CD14-positive monocyte (primary cell): ENCODE measurements at regions not wholly inside any gene's neighbourhood (a gene's known extent, or its start where the extent isn't known, plus 50 kb on each side); places are given as distances from the start of the nearest gene placed in this dataset.
A peak's percentile ranks its signal among the peaks of the same experiment; 100 is the strongest.

Experiments used
- DNase-seq, 3 donors: peaks; one replicate each; pipeline ENCODE4 v3.0.0-alpha.2; 2011 to 2022
- H2AFZ ChIP-seq: 2 replicates; pipeline ENCODE4 v1.6.0; 2012; ENCODE audit warnings: mild to moderate bottlenecking, low read depth, low read length, inconsistent platforms; ENCODE audit not compliant: insufficient read depth, poor library complexity, severe bottlenecking
- H3K27ac ChIP-seq, 2 donors: 1 replicate in 1 of 2; 2 replicates in 1 of 2; pipeline ENCODE4 v1.5.1; 2012 to 2013; ENCODE audit warnings: low read length in 2 of 2, control low read depth in 1 of 2, inconsistent platforms in 1 of 2, low read depth in 1 of 2, mild to moderate bottlenecking in 1 of 2
- H3K27me3 ChIP-seq, 2 donors: one replicate each; pipeline versions ENCODE4 v1.6.0 to v1.6.1; 2011 to 2013; ENCODE audit warnings: low read length in 2 of 2; ENCODE audit not compliant: control insufficient read depth in 2 of 2, insufficient read depth in 2 of 2
- H3K36me3 ChIP-seq, 2 donors: replicated peaks in 1 of 2; 1 replicate in 1 of 2; 2 replicates in 1 of 2; pipeline versions ENCODE4 v1.5.1 to v1.6.1; 2012 to 2013; ENCODE audit warnings: low read length in 2 of 2, control low read depth in 1 of 2, inconsistent platforms in 1 of 2, mild to moderate bottlenecking in 1 of 2; ENCODE audit not compliant: insufficient read depth in 2 of 2, control insufficient read depth in 1 of 2
- H3K4me1 ChIP-seq, 2 donors: 1 replicate in 1 of 2; 2 replicates in 1 of 2; pipeline versions ENCODE4 v1.5.1 to v1.6.1; 2012 to 2013; ENCODE audit warnings: low read length in 2 of 2, control low read depth in 1 of 2, inconsistent platforms in 1 of 2, mild to moderate bottlenecking in 1 of 2, moderate library complexity in 1 of 2; ENCODE audit not compliant: insufficient read depth in 2 of 2, control insufficient read depth in 1 of 2
- H3K4me2 ChIP-seq: replicated peaks from 2 replicates; pipeline ENCODE3; 2012; ENCODE audit warnings: low read length, moderate library complexity, mild to moderate bottlenecking; ENCODE audit not compliant: poor library complexity, severe bottlenecking; ENCODE audit errors: extremely low read depth
- H3K4me3 ChIP-seq, 3 experiments: fragments of 200-600 bp in 1 of 3; sonication (generic) in 1 of 3; replicated peaks in 1 of 3; 1 replicate in 2 of 3; 2 replicates in 1 of 3; pipeline ENCODE4 v1.5.1; 2011 to 2013; ENCODE audit warnings: low read length in 3 of 3, mild to moderate bottlenecking in 3 of 3, control low read depth in 2 of 3, low read depth in 2 of 3, inconsistent platforms in 1 of 3, moderate library complexity in 1 of 3
- H3K79me2 ChIP-seq: 2 replicates; pipeline ENCODE4 v1.6.0; 2012; ENCODE audit warnings: mild to moderate bottlenecking, control low read depth, inconsistent platforms, low read length, moderate library complexity; ENCODE audit not compliant: insufficient read depth
- H3K9ac ChIP-seq: 2 replicates; pipeline ENCODE4 v1.6.0; 2017; ENCODE audit warnings: low read length, mild to moderate bottlenecking; ENCODE audit not compliant: insufficient read depth, poor library complexity, severe bottlenecking
- H3K9me3 ChIP-seq, 2 donors: replicated peaks in 1 of 2; 1 replicate in 1 of 2; 2 replicates in 1 of 2; pipeline versions ENCODE4 v1.5.1 to v1.6.1; 2012 to 2013; ENCODE audit warnings: low read length in 2 of 2, control low read depth in 1 of 2; ENCODE audit not compliant: control insufficient read depth in 1 of 2, insufficient read depth in 1 of 2
- H4K20me1 ChIP-seq: 2 replicates; pipeline ENCODE4 v1.6.0; 2012; ENCODE audit warnings: mild to moderate bottlenecking, low read length, control low read depth, moderate library complexity; ENCODE audit not compliant: insufficient read depth
- H3K27ac Mint-ChIP-seq, 7 donors: one replicate each; pipeline ENCODE4 v1.8.0; 2020; ENCODE audit warnings: mild to moderate bottlenecking in 7 of 7, mixed read lengths in 7 of 7, moderate library complexity in 6 of 7, inconsistent platforms in 2 of 7
- H3K27me3 Mint-ChIP-seq, 3 donors: one replicate each; pipeline ENCODE4 v1.8.0; 2021 to 2022; ENCODE audit warnings: low read depth in 3 of 3, mild to moderate bottlenecking in 3 of 3, mixed read lengths in 3 of 3, moderate library complexity in 3 of 3, inconsistent platforms in 1 of 3
- H3K36me3 Mint-ChIP-seq, 2 donors: one replicate each; pipeline ENCODE4 v1.8.0; 2020; ENCODE audit warnings: mixed read lengths in 2 of 2, inconsistent platforms in 1 of 2, mild to moderate bottlenecking in 1 of 2
- H3K4me1 Mint-ChIP-seq: one replicate; pipeline ENCODE4 v1.8.0; 2020; ENCODE audit warnings: mild to moderate bottlenecking, mixed read lengths
- H3K4me3 Mint-ChIP-seq, 2 donors: one replicate each; pipeline ENCODE4 v1.8.0; 2020; ENCODE audit warnings: mild to moderate bottlenecking in 2 of 2, mixed read lengths in 2 of 2, moderate library complexity in 1 of 2
- H3K9me3 Mint-ChIP-seq, 7 donors: one replicate each; pipeline ENCODE4 v1.8.0; 2020 to 2022; ENCODE audit warnings: mixed read lengths in 7 of 7, mild to moderate bottlenecking in 6 of 7, moderate library complexity in 6 of 7, inconsistent platforms in 2 of 7
- WGBS: methylation state at CpG from one replicate; pipeline ENCODE4 v1.1.5; 2013; ENCODE audit warnings: missing lambda C conversion rate; ENCODE audit not compliant: insufficient coverage; 5-methylcytosine and 5-hydroxymethylcytosine counted together
- intact Hi-C, 2 donors: fragments of 100-400 bp; cut with micrococcal nuclease; formaldehyde crosslinking; loops; one replicate each; pipeline versions ENCODE4 v1.15.0 to v1.15.1; 2023
- TF ChIP-seq, protein P1 (sequence below): fragments of 200-600 bp; IDR thresholded peaks from one replicate; pipeline ENCODE4 v1.8.0; 2022; ENCODE audit warnings: antibody characterized with exemption, mild to moderate bottlenecking

DNA sequence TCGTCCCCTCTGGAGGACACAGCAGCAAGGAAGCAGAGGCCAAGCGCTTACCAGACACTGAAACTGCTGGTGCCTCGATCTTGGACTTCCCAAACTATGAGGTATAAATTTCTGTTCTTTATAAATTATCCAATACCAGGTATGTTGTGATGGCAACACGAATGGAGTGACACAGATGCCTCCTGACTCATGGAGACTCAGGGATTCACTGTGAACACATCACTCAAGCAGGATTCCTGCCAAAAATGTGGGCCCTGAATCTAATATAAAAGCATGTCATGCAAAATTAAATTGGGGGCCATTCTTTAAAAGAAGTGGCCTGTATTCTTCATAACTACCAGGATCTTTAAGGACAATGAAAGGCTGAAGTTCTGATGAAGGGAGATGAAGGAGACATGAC lies 52.5 kb upstream of the SLC22A23 start:
- 86% methylated on average over 1 of the region's 4 CpGs for WGBS
- H3K27ac Mint-ChIP-seq: no peak overlapping the region

DNA sequence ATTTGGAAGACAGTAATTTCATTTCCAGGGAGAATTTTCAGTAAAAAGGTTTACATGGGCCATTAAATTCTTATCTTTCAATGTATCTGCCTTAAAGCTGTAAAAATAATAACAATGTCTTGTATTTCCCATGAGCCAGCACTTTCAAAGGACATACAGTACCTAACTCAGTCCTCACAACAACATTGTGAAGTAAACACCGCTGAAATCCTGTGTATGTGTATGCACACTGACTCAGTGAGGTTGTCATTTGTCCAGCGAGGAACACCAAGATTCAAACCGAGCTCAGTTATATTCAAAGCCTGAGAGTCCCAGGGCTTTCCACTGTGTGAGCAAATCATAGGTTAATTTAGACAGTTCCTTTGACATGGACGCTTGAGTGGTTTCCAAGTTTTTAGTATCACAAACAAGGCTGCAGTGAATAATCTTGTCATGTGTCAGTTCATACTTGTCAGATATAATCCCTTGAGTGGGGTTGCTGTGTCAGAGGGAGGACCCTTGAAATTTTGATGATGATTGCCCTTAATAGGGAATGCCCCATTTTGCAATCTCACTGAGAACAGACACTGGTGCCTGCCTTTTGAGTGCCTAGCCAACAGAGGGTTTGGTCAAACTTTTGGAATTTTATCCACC lies 50.0 kb upstream of the SLC22A23 start:
- Histone ChIP-seq H4K20me1 (no peaks in the 10 kb centered on the region), H3K27me3 (no peaks in the 10 kb centered on the region), H3K9me3 (no peaks in the 10 kb centered on the region), H3K4me2 (no peak overlapping the region), H3K4me3 (no peak overlapping the region), H3K4me1 (no peaks in the 10 kb centered on the region), H2AFZ (no peak overlapping the region), H3K9ac (no peak overlapping the region), H3K27ac (no peak overlapping the region), H3K79me2 (no peaks in the 10 kb centered on the region), H3K36me3 (no peaks in the 10 kb centered on the region)
- Mint-ChIP-seq H3K4me1 (peaks cover 10% of the 10 kb centered on the region), H3K36me3 (no peaks in the 10 kb centered on the region), H3K9me3 (peaks cover 0 to 6% (median 2%) of the 10 kb centered on the region in 7 donors), H3K27ac (peak overlapping the region in 1 of 7 donors; percentile 12), H3K27me3 (peaks cover 3 to 5% (median 4%) of the 10 kb centered on the region in 3 donors), H3K4me3 (no peak overlapping the region)
- no CpG with 5 or more reads among the region's 4 CpGs for WGBS
- TF ChIP-seq, protein P1, sequence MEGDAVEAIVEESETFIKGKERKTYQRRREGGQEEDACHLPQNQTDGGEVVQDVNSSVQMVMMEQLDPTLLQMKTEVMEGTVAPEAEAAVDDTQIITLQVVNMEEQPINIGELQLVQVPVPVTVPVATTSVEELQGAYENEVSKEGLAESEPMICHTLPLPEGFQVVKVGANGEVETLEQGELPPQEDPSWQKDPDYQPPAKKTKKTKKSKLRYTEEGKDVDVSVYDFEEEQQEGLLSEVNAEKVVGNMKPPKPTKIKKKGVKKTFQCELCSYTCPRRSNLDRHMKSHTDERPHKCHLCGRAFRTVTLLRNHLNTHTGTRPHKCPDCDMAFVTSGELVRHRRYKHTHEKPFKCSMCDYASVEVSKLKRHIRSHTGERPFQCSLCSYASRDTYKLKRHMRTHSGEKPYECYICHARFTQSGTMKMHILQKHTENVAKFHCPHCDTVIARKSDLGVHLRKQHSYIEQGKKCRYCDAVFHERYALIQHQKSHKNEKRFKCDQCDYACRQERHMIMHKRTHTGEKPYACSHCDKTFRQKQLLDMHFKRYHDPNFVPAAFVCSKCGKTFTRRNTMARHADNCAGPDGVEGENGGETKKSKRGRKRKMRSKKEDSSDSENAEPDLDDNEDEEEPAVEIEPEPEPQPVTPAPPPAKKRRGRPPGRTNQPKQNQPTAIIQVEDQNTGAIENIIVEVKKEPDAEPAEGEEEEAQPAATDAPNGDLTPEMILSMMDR: no peak
- no peak for DNase-seq
- intact Hi-C loops: no loop called here

More for the DNA sequence above, 52.5 kb upstream of the SLC22A23 start:
- H3K9ac ChIP-seq: no peak overlapping the region
- no peak overlapping the region for H2AFZ ChIP-seq
- Mint-ChIP-seq H3K36me3 (no peaks in the 10 kb centered on the region), H3K4me1 (peaks cover 8% of the 10 kb centered on the region), H3K4me3 (no peak overlapping the region), H3K27me3 (peaks cover 1 to 9% (median 4%) of the 10 kb centered on the region in 3 donors), H3K9me3 (peaks cover 0 to 6% (median 2%) of the 10 kb centered on the region in 7 donors)
- no peaks in the 10 kb centered on the region for H3K4me1 ChIP-seq
- intact Hi-C loops: no loop called here
- H3K9me3 ChIP-seq: no peaks in the 10 kb centered on the region
- DNase-seq: no peak
- no peaks in the 10 kb centered on the region for H3K79me2 ChIP-seq
- TF ChIP-seq, protein P1: no peak
- H3K36me3 ChIP-seq: no peaks in the 10 kb centered on the region
- no peak overlapping the region for H3K4me3 ChIP-seq
- no peak overlapping the region for H3K27ac ChIP-seq
- no peak overlapping the region for H3K4me2 ChIP-seq
- no peaks in the 10 kb centered on the region for H4K20me1 ChIP-seq
- no peaks in the 10 kb centered on the region for H3K27me3 ChIP-seq
